Astrocyte of the spinal cord (primary cell): ENCODE measurements at regions not wholly inside any gene's neighbourhood (a gene's known extent, or its start where the extent isn't known, plus 50 kb on each side); places are given as distances from the start of the nearest gene placed in this dataset.
A peak's percentile ranks its signal among the peaks of the same experiment; 100 is the strongest.

Source experiments
- DNase-seq: peaks from one replicate; pipeline ENCODE4 v3.0.0; 2011; ENCODE audit warnings: low read depth, low spot score
- H3K4me3 ChIP-seq: 2 replicates; pipeline ENCODE4 v1.5.1; 2011; ENCODE audit warnings: low read depth, mild to moderate bottlenecking, low read length, moderate library complexity
- in situ Hi-C: cut with HindIII; loops from 2 replicates; pipeline ENCODE4 v1.10.0; 2017; ENCODE audit warnings: low sequenced_read_pairs
- TF ChIP-seq, protein P1 (sequence below): IDR thresholded peaks from 2 replicates; pipeline ENCODE4 v1.5.1; 2012; ENCODE audit warnings: low read depth, mild to moderate bottlenecking, low read length, inconsistent platforms

DNA sequence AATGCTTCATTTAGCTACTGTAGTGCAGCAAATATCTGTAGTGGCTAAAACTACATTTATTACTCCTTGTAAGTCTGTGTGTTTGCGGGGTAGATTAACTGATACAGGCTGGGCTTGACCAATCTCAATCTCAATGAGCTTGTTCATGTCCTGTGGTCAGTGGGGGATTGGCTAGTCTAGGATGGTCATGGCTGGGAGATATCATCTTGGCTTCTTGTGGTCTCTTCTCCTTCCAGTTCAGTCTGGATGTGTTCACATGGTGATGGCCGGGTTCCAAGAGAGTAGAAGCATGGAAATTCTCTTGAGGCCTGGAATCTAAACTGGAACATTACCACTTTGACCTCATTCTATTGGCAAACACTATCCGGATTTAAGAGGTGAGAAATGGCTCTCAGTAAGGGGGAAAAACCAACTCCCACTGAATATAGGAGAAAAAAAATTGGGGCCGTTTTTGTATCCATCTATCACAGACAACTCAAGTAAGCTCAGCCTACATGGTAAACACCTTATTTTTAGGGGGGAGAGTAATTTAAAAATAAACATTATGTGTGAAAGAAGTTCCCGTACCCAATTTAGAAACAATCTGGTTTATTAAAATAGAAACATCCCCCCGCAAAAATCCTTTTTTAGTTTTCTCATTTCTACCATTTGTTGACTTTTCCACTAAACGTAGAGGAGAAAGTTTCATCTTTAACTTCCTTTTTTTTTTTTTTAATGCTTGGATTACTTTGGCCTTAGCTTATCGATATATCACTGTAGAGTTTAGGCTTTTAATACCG, 284.9 kb upstream of the TBC1D5 start:
- in situ Hi-C loops = no loop called here
- no peak overlapping the region for H3K4me3 ChIP-seq
- TF ChIP-seq, protein P1, sequence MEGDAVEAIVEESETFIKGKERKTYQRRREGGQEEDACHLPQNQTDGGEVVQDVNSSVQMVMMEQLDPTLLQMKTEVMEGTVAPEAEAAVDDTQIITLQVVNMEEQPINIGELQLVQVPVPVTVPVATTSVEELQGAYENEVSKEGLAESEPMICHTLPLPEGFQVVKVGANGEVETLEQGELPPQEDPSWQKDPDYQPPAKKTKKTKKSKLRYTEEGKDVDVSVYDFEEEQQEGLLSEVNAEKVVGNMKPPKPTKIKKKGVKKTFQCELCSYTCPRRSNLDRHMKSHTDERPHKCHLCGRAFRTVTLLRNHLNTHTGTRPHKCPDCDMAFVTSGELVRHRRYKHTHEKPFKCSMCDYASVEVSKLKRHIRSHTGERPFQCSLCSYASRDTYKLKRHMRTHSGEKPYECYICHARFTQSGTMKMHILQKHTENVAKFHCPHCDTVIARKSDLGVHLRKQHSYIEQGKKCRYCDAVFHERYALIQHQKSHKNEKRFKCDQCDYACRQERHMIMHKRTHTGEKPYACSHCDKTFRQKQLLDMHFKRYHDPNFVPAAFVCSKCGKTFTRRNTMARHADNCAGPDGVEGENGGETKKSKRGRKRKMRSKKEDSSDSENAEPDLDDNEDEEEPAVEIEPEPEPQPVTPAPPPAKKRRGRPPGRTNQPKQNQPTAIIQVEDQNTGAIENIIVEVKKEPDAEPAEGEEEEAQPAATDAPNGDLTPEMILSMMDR = no peak
- DNase-seq = peak; percentile 68

DNA sequence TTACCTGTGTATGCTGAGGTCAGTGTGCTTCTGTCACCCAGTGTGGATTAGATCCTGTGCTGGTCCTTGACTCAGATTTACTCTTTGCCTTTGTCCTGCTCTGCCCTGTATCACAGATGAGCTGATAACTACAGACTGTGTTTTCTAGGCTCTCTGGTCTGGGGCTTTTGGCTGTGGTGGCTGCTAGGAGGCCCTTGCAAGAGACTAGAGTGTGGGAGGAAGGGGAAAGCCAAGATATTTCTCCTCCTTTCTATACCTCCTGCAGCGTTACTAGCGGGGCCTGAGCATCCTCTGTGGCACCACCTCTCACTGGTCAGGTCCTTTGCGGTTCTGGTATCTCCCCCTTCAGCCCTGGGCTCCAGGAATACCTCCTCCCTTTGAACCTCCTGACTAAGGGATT, 282.3 kb upstream of the TBC1D5 start:
- in situ Hi-C loops = no loop called here
- no peak for DNase-seq
- TF ChIP-seq, protein P1 = no peak
- H3K4me3 ChIP-seq = no peak overlapping the region

DNA sequence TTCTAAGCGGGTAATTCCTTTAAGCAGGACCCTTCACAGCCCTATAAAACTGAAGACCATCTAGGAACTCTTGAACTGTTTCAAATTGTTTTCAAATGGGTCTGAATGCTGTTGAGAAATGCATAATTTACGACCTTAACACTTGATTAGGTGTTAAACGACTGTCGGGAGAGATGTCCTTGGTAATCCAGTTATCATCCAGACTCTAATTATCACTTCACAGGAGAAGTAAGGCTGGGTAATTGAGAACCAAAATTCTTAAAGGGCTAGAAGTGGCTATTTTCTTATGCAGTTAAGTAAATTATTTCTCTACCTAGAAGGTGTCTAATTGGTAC, 276.7 kb upstream of the TBC1D5 start:
- H3K4me3 ChIP-seq = no peak overlapping the region
- DNase-seq = no peak
- in situ Hi-C loops = no loop called here
- TF ChIP-seq, protein P1 = no peak

DNA sequence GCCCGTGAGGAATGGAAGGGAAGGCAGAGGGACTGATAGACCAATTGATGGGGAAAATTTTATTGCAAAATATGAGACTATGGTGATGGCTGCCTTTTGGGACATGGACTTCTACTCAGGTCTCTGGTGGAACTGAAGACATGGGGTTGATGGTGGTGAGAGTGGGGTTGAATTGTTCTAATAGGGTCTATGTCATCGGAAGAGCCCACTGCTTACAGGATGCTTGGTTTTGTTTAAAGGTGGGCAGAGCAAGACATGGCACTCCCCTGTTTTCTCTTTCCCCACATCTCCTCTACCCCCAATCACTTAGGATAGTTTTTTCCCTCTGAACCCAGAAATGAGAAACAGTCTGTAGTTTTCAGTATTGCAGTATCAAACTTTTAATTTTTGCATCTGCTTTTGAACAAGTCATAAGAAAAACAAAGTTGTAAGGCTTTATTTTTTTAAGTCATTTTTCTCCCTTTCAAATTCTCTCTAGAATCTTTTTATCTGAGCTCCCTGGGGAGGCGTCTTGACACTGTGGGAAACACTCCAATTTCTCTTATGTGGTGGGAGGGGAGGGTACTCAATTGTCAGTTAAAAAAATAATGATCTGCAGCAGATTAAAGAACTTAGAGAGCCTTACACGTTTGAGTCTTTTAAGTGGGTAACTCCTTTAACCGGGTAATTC, 276.2 kb upstream of the TBC1D5 start:
- H3K4me3 ChIP-seq = no peak overlapping the region
- in situ Hi-C loops = no loop called here
- DNase-seq = peak; percentile 64
- TF ChIP-seq, protein P1 = no peak

DNA sequence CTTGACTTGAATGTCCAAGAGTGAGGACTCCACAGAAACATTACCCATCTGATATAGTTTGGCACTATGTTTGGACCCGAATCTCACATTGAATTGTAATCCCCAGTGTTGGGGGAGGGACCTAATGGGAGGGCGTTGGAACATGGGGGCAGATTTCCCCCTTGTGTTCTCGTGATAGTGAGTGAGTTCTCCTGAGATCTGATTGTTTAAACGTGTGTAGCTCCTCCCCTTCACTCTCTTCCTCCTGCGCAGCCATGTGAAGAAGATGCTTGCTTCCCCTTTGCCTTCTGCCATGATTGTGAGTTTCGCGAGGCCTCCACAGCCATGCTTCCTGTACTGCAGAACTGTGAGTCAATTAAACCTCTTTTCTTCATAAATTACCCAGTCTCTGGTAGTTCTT, 273.9 kb upstream of the TBC1D5 start:
- in situ Hi-C loops = no loop called here
- H3K4me3 ChIP-seq = no peak overlapping the region
- no peak for DNase-seq
- TF ChIP-seq, protein P1 = no peak

DNA sequence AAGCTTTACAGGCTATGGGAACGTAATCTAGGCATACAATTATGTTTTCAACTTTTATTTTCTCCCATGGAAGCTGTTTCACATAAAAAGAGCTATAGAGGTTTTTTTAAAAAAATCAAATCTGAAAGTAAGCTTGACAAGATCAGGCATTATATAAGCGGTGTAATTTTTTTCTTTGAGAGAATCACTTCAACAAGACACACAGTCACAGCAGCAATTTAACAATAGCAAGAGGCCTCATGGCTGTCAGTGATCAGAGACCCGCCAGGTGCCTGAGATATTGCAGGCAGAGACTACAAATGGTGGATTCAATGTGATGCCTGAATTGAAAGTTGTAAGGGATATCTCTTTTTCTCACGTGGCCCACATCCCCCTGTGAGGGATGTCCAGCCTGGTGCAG, 270.5 kb upstream of the TBC1D5 start:
- DNase-seq = no peak
- TF ChIP-seq, protein P1 = no peak
- in situ Hi-C loops = no loop called here
- no peak overlapping the region for H3K4me3 ChIP-seq
